Stimulated activated CD4-positive, alpha-beta T cell treated with anti-CD3 and anti-CD28 coated beads, Interleukin-1b, Interleukin-23, amount 100 ng/mL, for 1 hour (primary cell): ENCODE measurements at regions not wholly inside any gene's neighbourhood (a gene's known extent, or its start where the extent isn't known, plus 50 kb on each side); places are given as distances from the start of the nearest gene placed in this dataset.
"Not testable (repeated sequence)": the region's sequence is repeated elsewhere in the genome, so short reads cannot be mapped to it uniquely, and the experiment has no call there.

Experiments
- DNase-seq, 2 donors: peaks; one replicate each; pipeline ENCODE4 v3.0.0-alpha.2; 2020; ENCODE audit warnings: low read depth in 2 of 2

- not testable (repeated sequence) for DNase-seq
These were observed 663.0 kb upstream of the CBLB start for GRCh38 chr3:106531771-106532329.

GRCh38 chr3:106533093-106533787 lies 664.4 kb upstream of the CBLB start:
- DNase-seq: no peak

DNA sequence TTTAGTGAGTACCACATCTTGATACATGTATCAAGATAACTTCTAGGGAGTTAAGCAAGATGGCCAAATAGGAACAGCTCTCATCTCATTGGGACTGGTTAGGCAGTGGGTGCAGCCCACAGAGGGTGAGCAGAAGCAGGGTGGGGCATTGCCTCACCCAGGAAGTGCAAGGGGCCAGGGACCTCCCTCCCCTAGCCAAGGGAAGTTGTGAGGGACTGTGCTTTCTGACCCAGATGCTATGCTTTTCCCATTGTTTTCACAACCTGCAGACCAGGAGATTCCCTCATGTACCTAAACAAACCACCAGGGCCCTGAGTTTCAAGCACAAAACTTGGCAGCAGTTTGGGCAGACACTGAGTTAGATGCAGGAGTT lies 665.0 kb upstream of the CBLB start:
- no peak for DNase-seq

DNA sequence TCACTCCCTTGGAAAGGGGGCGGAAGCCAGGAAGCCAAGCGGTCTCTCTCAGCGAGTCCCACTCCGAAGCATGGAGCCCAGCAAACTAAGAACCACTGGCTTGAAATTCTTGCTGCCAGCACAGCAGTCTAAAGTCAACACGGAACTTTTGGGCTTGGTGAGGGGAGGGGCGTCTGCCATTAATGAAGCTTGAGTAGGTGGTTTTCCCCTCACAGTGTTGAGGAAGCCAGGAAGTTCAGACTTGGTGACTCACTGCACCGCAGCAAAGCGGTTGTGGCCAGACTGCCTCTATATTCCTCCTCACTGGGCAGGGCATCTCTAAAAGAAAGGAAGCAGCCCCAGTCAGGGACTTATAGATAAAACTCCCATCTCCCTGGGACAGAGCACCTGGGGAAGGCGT lies 665.4 kb upstream of the CBLB start:
- DNase-seq: peak in 1 of 2 donors; percentile 10

GRCh38 chr3:106540743-106541142 lies 671.9 kb upstream of the CBLB start:
- no peak for DNase-seq

GRCh38 chr3:106542101-106542769 lies 673.4 kb upstream of the CBLB start:
- DNase-seq: no peak

DNA sequence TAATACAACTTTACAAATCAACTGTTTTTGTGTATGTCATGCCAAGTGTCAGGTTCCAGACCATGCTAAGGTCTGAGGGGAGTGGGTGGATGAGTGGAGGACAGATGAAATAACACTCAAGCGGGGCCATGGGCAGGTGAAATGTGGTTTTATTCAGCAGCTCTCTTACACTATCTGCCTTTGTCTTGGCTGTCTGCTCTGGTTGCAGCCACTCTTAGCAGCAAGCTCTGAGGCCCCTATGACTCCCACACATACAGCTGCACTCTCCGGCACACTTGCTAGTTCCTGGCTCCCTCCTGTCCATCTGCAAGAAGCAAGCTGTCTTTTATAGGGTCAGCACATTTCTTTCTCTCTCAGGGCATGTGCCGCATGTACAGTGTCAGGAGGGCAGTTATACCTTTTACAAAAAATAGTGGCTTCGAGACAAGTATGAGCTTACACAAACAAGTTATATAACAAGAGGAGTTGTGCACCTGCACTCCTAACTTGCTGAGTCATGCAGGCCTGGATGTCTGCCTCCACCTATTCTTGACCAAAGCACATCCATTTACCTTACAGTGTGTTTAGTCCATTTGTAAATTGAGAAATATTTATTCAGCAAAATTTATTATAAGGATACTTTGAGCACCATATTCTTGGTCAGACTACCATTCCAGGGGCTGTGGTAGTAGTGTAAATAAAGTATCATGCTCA lies 683.7 kb upstream of the CBLB start:
- DNase-seq: no peak

- no peak for DNase-seq
These were observed 691.7 kb upstream of the CBLB start for GRCh38 chr3:106560451-106560966.

DNA sequence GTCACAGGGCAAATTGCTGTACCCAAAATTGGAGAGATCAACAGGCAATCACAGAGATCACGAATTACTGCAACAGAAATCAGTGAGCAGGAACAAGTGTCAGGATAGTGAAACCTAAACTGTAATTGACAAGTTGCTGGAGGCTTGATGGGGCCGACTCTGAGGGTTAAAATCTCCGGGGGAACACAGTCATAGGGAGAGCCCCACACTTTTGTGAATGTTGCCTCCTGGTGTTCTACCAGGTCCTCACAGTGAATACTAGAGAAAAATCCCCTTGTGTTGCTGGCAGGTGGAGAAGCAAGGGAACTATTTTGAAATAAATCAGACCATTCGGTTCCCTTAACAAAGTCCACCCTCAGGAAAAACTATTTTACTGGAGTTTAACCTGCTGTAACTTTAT lies 697.5 kb upstream of the CBLB start:
- no peak for DNase-seq

GRCh38 chr3:106570426-106570825 lies 701.6 kb upstream of the CBLB start:
- no peak for DNase-seq

GRCh38 chr3:106573605-106574004 lies 704.8 kb upstream of the CBLB start:
- no peak for DNase-seq

- no peak for DNase-seq
These were observed 706.2 kb upstream of the CBLB start for GRCh38 chr3:106575029-106575428.

- no peak for DNase-seq
These were observed 708.4 kb upstream of the CBLB start for GRCh38 chr3:106577241-106577640.

- DNase-seq: no peak
These were observed 710.1 kb upstream of the CBLB start for GRCh38 chr3:106578911-106579310.

- no peak for DNase-seq
These were observed 713.3 kb upstream of the CBLB start for GRCh38 chr3:106582151-106582550.

DNA sequence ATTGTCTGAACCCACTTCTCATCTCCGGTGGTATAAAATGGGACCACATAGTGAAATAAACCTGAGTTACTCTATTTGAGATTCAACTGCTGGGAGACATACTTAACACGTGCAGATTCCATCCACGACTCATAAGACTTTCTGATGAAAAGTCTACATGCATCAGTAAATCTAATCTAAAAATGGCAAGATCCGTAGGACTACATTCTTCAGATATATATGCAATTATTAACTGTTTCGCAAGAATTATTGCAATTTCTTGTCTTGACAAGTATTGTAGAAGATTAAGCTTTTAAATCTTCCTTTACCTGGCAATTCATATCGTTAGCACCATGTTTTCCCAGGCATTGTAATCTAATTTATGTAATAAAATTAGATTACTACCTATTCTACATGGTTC lies 718.7 kb upstream of the CBLB start:
- DNase-seq: no peak

DNA sequence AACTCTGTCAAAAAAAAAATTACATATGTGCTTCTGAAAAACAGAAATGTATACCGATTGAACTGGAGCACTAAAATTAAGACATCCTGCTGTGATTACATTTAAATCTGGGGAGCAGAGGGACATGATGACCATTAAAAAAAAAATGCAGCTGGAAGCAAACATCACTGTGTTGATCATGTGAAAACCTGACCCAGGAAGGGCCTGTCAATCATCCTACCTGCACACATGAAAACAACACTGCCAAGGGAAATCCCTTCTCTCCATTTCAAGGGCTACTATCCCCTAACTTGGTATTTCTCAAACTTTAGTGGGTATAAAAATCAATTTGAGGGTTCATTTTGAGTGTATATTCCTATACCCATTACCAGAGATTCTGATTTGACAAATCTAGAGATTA lies 719.9 kb upstream of the CBLB start:
- no peak for DNase-seq

DNA sequence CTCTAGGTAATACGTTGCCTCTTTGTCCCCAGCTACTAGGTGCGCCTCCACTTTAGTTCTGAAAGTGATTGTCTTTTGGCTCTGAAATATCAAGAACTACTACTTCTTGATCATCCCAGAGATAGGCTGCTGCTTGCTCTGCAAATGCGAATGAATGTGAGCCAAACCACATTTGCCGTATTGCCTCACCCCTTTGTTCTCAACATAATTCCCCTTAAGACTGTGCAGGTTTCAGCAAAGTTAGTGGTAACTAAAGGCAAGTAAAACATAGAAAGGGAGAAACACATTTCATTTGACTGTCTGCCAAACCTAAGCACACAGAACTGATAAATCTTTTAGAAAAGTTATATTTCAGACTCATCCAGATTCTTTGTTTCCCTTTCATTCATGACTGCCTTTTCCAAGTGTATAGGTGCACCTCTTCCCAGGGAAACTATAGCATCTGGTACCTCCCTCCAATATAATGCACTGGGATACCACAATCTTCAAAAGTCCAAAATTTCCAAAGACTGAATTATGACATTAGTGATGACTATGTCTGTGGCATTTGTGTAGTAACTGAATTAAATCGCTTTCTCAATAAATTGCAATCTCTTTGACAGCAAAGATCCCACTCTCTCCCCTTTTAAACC lies 720.6 kb upstream of the CBLB start:
- no peak for DNase-seq

DNA sequence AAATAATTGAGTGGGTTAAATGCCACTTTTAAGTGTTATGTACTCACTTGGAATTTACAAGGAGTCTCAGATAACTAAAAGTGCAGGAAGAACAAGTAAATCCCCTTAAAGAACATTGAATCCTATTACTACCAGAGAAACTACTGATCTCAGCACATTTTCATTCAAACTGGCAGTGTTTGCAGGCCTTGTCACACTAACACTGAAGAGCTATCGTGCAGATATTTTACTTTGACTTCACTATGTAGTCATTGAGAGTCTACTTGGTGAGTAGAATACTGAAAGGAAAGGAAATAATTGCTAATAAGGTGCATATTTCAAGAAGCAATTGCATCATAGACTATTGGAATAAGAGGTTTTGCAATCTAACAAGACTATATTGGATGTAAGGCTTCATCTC lies 721.4 kb upstream of the CBLB start:
- DNase-seq: no peak

GRCh38 chr3:106593381-106593780 lies 724.6 kb upstream of the CBLB start:
- DNase-seq: no peak

DNA sequence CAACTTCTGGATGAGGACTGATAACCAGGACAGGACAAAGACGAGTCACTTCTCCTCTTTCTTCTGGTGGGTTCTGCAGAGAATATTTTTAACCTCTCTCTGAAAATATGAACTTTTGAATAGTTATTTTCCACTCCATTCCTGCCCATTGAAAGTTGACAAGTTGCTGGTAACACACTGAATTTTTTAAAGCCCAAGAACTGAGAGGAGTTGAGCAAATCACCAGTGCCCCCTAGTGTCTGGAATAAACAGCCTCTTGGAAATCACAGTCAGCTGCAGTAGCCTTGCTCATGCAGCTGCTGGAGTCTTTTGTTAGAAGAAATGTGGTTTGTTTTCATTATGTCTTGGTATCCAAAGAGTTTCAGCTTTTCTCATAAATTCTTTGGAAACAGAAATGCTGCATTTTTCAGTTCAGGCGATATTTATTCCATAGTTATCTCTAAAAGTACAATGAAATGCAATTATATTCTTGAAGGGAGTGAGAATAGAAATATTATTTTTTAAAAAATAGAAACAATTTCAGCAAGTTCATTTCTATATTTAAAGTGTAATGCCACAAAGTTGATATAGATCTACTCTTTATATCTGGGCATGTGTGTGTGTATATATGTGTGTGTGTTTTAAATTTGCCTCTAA lies 741.0 kb upstream of the CBLB start:
- peak; percentile 11 to 27 for DNase-seq
